ENCODE measurements at regions not wholly inside any gene's neighbourhood (a gene's known extent, or its start where the extent isn't known, plus 50 kb on each side); places are given as distances from the start of the nearest gene placed in this dataset.
A peak's percentile ranks its signal among the peaks of the same experiment; 100 is the strongest.

DNA sequence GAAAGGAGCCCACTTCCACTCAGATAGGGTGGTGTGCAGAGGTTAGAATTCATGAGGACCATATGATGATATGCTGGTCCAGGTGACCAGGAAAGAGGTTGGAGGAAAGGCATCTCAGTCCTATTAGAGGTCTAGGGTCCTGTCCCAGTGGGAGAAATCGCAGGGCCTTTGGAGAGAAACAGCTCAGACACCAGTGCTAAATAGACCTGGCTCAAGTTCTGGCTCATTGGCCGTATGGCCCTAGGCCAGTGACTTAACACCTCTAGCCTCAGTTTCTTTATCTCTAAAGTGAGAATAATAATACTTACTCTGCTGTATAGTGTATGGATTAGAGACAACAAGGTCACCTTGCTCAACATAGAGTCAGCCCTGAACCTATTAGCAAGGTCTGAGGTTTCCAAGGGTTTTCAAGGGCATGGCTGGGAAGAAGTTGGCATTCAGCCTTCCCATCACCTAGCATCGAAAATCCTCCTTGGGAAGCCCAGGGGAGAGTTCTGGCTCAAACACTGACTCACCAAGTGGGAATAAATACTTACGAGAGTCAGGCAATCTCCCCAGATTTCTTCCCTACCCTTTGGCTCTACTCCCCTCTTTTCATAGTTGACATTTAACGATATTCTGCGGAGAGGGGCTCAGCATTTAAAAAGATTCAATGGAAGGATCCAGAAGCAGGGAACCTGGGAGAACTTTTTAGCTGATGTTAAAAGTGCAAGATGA is 473.1 kb upstream of the PODXL start:
- peaks cover 14% of the 10 kb centered on the region for H3K4me1 Mint-ChIP-seq
- peak overlapping the region in 2 of 3 experiments; percentile 17 to 79 for H3K27ac Mint-ChIP-seq
- peaks cover 6% of the 10 kb centered on the region for H3K9me3 Mint-ChIP-seq
- peaks cover 8% of the 10 kb centered on the region for H3K27me3 Mint-ChIP-seq (ENCODE audit: low read depth)
- H3K36me3 Mint-ChIP-seq (ENCODE audit: low read depth): no peaks in the 10 kb centered on the region
- no peak overlapping the region for H3K4me3 Mint-ChIP-seq
- TF ChIP-seq, protein P1, sequence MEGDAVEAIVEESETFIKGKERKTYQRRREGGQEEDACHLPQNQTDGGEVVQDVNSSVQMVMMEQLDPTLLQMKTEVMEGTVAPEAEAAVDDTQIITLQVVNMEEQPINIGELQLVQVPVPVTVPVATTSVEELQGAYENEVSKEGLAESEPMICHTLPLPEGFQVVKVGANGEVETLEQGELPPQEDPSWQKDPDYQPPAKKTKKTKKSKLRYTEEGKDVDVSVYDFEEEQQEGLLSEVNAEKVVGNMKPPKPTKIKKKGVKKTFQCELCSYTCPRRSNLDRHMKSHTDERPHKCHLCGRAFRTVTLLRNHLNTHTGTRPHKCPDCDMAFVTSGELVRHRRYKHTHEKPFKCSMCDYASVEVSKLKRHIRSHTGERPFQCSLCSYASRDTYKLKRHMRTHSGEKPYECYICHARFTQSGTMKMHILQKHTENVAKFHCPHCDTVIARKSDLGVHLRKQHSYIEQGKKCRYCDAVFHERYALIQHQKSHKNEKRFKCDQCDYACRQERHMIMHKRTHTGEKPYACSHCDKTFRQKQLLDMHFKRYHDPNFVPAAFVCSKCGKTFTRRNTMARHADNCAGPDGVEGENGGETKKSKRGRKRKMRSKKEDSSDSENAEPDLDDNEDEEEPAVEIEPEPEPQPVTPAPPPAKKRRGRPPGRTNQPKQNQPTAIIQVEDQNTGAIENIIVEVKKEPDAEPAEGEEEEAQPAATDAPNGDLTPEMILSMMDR (IDR thresholded peaks at IDR 0.05; ENCODE audit: unreplicated experiment in 3 of 3): no peak

GRCh38 chr7:132028144-132028920 is 471.9 kb upstream of the PODXL start:
- TF ChIP-seq, protein P1 (IDR thresholded peaks at IDR 0.05; ENCODE audit: unreplicated experiment in 3 of 3): no peak
- Mint-ChIP-seq H3K4me3 (no peak overlapping the region), H3K27ac (no peak overlapping the region), H3K9me3 (peaks cover 6% of the 10 kb centered on the region), H3K27me3 (ENCODE audit: low read depth) (peaks cover 5% of the 10 kb centered on the region), H3K4me1 (peaks cover 14% of the 10 kb centered on the region), H3K36me3 (ENCODE audit: low read depth) (no peaks in the 10 kb centered on the region)

GRCh38 chr7:132024290-132024689 is 467.9 kb upstream of the PODXL start:
- H3K36me3 Mint-ChIP-seq (ENCODE audit: low read depth): no peaks in the 10 kb centered on the region
- no peaks in the 10 kb centered on the region for H3K9me3 Mint-ChIP-seq
- no peaks in the 10 kb centered on the region for H3K4me1 Mint-ChIP-seq
- no peak overlapping the region for H3K27ac Mint-ChIP-seq
- H3K4me3 Mint-ChIP-seq: no peak overlapping the region
- TF ChIP-seq, protein P1 (IDR thresholded peaks at IDR 0.05; ENCODE audit: unreplicated experiment in 3 of 3): no peak
- no peaks in the 10 kb centered on the region for H3K27me3 Mint-ChIP-seq (ENCODE audit: low read depth)

- H3K36me3 Mint-ChIP-seq (ENCODE audit: low read depth): no peaks in the 10 kb centered on the region
- TF ChIP-seq, protein P1 (IDR thresholded peaks at IDR 0.05; ENCODE audit: unreplicated experiment in 3 of 3): no peak
- H3K9me3 Mint-ChIP-seq: no peaks in the 10 kb centered on the region
- H3K27ac Mint-ChIP-seq: no peak overlapping the region
- H3K4me1 Mint-ChIP-seq: no peaks in the 10 kb centered on the region
- no peak overlapping the region for H3K4me3 Mint-ChIP-seq
- H3K27me3 Mint-ChIP-seq (ENCODE audit: low read depth): no peaks in the 10 kb centered on the region
These were observed 467.0 kb upstream of the PODXL start for GRCh38 chr7:132023466-132023865.

GRCh38 chr7:132022188-132022587 is 465.8 kb upstream of the PODXL start:
- Mint-ChIP-seq H3K9me3 (no peaks in the 10 kb centered on the region), H3K36me3 (ENCODE audit: low read depth) (no peaks in the 10 kb centered on the region), H3K27ac (no peak overlapping the region), H3K4me3 (no peak overlapping the region), H3K27me3 (ENCODE audit: low read depth) (no peaks in the 10 kb centered on the region), H3K4me1 (no peaks in the 10 kb centered on the region)
- TF ChIP-seq, protein P1 (IDR thresholded peaks at IDR 0.05; ENCODE audit: unreplicated experiment in 3 of 3): no peak

Measured in nephron (organoid).